NAMALWA (cell line): ENCODE measurements at regions not wholly inside any gene's neighbourhood (a gene's known extent, or its start where the extent isn't known, plus 50 kb on each side); places are given as distances from the start of the nearest gene placed in this dataset.

Experiments
- DNase-seq: peaks from one replicate; pipeline ENCODE4 v3.0.0-alpha.2; 2015; ENCODE audit warnings: low spot score

DNA sequence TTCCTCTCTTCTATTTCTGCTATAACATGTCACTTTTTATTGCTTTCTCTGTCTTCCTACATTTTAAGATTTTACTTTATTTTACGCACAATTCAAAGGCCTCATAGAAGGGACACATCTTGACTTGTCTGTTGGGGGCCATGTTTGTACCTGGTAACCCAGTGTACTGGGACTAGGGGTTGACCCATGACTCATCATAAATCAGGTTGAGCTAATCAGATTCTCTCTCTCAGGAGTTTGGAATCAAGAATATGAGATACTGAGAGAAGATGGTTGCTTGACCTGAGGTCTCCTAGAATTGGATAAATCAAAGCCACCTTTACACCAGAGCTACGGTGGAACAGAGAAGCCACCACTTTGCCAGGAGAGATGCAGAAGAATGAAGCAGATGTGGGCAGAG lies 153.0 kb downstream of the UXS1 start:
- no peak for DNase-seq

DNA sequence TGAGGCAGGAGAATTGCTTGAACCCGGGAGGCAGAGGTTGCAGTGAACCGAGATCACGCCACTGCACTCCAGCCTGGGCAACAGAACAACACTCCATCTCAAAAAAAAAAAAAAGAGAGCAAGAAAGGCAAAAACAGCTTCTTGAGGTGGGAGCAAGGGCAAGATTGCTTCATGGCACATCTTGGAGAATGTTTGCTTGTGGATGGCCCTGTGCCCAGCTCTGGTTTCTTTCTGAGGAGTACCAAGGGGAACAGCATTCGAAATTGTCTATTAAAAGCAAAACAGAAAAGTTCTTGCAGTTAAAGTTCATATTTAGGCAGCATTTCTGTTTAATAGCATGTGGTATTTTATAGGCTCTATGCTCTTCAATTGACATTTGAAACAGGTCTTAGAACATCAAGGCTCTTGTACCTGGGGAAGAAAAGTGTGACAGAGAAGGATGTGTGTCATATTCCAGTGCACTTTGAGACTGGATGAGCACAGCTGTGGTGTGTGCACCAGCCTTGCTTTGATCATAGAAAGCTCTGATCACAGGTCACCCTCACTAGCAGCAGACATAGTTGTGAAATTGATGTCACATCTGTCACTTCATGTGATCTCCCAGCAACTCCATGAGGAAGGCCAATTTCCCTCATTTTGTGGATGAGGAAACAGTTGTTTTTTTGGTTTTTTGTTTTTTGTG lies 154.3 kb downstream of the UXS1 start:
- no peak for DNase-seq

DNA sequence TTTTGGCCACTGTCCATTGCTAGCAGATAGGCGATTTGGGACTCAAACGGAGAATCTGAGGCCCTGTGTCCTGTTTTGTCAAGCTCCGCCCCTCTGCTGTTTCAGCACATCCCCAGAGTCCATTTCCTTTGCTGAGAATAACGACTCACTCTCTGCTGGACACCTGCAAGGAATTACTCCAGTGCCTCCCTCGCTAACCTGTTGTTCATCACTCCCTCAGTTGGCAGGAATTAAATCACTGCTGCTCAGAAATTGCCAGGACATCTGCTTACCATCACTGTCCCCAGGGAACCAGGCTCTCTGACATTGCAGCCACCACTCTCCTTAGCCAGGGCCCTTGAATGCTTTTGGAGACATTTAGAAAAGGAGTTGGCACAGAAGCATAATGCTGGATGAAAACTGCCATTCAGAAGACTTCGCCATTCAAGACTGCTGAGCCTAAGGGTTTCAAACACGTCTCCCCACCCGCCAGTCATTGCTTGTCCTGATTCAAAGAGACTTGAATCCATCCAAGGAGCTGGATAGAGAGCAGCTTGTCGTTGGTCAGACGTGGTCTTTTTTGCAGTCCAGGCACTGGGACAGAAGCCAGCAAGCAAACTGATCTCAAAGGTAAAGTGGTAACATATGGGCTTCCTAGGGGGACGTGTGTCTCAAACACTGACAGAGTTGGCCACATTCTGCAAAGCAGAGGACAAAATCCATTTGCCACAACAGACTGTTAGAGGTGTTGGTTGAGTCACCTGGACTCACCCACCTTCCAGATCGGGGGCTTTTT lies 155.3 kb downstream of the UXS1 start:
- DNase-seq, result no peak

DNA sequence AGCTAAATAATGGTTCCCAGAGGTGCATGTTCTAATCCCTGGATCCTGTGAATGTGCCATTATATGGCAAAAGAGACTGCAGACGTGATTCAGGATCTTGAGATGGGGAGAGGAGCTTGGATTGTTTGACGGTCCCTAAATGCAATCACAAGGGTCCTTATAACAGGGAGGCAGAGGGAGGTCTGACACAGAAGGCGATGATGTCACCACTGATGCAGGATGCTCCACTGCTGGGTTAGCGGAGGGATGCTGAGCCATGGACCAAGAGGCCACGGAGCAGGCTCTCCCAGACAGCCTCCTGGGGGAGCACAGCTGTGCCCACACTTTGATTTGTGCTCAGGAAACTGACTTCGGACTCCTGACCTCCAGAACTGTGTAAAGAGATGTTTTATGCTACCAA lies 156.2 kb downstream of the UXS1 start:
- DNase-seq, result no peak

DNA sequence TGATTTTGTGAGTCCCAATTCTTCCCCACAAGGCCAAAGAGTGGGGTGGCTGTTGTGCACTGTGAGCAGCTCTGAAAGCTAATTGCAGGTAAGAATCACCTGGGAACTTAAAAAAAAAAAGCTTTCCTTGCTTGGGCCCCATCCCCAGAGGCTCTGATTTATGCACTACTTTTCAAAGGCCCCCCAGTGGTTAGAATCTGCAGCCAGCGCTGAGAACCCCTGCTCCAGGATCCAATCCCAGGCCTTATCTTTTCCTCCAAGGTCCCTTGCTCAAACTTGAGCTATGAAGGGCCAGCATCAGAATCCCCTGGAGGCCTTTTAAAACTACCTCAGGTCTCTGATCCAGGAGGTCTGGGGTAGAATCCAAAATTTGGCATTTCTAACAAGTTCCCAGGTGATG lies 156.8 kb downstream of the UXS1 start:
- DNase-seq, result no peak

DNA sequence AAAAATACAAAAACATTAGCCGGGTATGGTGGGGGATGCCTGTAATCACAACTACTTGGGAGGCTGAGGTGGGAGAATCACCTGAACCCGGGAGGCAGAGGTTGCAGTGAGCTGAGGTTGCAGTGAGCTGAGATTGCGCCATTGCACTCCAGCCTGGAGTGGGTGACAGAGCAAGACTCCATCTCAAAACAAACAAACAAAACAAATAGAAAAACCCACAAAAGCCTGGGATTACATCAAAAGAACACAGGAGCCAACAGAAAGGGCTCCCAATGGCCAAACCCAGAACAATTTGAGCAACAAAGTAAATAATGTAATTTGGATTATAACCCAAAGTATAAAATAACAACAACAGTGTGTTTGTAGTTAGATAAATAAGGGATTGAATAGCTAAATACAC lies 159.8 kb downstream of the UXS1 start:
- DNase-seq, result no peak

DNA sequence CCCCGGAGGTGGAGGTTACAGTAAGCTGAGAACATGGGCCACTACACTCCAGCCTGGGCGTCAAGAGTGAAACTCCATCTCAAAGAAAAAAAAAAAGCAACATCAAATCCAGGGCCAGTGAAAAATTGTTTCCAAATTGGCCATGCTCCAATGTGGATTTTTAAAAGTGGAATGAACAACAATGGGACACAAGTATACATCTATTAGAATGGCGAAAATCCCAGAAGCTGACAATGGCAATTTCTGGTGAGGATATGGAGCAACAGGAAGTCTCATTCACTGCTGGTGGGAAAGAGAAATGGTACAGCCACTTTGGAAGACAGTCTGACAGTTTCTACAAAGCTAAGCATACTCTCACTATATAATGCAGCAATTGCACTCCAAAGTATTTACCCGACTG lies 161.4 kb downstream of the UXS1 start:
- no peak for DNase-seq

DNA sequence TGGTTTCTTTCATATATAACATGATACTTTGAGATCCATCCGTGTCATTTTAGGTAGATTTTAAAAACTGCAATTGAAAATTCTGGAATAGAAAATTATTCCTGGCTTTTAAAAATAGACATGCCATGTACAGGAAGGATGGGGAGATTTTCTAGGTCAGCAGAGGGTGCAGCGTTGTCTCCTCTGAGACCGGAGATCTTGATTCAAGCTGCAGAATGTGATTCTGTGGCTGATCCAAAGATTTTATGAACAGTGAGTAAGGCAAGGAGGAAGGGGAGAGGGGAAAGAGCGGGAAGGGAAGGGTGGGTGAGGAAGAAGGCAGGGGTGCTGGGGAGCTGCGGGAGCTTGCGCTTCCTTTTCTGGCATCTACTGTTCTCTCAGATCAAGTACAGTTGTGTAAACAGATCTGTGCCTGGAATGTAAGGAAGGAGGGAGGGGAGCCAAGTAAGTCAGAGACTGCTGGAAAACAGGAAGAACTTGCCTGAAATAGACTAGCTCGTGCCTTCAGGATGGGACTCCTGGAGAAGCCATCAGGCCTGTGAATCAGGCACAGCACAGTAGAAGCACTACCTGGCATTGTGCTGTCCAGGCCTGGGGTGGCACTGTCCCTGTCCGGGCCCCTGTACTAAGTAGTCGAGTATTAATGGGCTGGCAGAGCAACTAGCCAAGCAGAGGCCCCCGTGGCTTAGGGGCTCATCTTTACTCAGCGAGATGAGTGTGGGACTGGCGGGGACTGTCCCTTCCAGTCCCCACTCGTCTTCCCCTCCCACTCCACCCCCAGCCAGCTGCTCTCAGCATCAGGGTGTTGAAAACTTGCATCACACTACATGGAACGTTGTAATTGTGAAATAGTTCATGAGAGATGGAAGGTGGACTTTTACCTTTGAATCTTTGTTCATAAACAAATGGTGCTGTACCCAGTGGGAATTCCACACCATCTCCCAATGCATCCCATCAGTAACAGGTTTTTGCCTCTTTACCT lies 163.5 kb downstream of the UXS1 start:
- no peak for DNase-seq

DNA sequence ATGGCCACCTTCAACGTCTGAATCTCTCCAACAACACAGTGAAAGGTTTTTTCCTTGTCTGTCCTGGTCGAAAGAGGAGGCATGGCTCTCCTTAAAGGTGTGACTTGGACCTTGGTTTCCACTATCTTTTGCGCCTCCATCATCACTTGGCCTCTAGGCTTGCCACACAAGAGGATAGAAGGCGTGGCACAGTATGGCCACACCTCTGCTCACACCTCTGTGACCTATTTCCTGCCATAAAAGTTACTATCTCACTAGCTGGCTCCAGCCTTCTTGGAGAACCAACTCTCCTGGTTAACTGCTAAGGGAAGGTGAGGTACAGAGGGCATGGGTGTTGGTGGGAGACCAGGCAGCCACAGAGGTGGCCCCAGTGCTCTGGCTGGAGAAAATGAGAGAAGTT lies 165.9 kb downstream of the UXS1 start:
- DNase-seq, result no peak

DNA sequence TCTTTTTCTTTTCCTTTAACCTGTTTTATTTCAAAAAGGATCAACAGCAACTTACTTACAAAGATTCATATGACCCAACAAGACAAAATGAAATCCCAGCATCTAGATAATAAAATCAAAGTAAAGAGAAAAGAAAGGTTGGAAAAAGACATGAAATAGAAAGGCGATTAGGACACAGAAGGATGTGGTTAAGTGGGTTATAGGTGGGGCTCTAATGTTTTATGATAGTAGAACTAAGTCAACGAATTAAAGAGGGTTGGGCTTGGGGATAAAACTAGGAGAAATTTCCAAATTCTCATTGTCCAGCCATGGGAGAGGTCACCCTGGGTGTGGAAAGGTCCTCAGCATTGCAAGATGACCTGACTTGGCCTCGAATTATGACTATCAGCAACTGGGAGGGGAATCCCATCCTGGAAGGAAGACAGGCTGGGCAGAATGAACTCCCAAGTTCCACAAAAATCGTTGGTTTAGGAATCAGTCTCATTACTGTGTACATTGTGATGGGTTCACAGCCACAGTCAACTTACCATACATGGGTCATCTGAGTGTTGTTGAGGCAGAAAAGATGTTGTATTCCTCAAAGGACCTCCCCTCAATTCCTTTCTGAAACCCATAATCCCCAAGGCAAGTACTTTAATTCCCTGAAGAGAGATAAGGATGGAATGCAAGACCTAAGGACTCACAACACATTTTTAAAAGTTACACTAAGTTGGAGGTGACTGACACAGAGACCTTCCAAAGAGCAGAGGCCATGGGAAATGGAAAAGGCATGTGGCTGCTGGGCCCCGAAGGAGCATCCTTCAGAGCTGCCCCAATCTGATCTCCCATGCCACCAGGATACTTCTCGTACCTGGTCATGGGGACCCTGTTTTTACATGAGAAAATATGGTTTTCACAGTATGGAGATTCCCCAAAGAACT lies 167.6 kb downstream of the UXS1 start:
- DNase-seq, result no peak

DNA sequence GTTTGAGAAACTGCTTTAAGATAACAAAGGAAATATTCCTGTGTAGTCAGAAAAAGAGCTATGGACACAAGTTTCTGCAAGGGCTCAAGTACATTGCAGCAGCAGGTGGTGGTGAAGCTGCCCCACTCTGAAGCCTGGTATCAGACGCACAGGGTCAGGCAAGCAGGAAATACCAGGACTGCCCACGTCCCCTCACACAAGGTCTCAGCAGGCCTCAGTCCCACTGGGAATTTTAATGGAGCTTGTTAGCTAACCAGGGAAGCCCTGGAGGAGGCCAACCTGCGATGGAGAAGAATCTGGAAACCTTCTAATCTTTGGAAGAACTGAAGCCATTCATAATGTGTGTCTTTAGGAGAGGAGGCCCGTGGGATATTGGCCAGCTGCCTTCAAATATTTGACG lies 168.3 kb downstream of the UXS1 start:
- no peak for DNase-seq

DNA sequence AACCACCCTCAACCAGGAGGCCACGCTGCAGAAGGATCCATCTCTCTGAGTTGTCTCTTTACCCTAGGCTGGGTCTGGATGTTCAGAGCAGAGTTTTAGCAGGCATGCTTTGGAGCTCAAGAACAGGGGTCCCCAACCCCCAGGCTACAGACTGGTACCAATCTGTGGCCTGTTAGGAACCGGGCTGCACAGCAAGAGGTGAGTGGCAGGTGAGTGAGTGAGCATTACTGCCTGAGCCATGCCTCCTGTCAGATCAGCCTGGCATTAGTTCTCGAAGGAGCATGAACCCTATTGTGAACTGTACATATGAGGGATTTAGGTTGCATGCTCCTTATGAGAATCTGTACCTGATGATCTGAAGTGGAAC lies 172.5 kb downstream of the UXS1 start:
- DNase-seq, result no peak

DNA sequence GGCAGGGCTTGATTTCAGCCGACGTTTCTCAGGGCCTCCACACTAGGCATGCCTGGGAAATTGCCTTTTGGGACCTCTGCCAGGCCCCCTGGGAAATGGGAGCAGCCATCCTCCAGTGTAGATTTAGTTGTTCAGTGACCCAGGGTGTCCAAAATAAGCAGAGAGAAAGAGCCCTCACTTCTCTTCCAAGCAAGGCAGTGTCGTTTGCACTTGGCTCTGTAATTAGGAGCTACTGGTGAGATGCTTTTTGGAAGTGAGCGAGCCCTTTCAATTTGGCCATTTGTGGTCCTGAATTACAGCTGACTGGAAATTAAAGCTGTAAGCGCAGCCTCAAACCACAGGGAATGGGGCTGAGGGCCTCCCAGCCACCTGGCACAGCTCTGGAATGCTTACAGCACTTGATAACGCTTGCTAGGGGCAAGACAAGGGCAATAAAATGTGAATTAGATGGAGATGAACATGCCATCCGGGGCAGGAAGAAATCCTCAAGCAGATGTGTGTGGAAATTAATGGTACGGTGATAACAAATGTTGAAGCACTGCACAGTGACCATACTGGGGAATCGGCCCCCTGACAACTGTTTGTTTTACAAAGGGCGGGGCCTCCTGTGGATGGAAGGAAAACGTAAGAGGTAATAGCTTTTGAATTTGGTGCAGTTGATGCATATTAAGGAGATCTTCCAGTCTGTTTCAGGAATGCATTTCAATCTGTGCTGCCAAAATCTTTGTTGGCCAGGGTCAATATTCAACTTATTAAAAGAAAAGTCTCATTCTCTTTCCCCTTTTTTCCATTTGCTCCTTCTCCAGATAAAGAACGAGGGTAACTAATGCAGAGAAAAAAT lies 173.1 kb downstream of the UXS1 start:
- no peak for DNase-seq

DNA sequence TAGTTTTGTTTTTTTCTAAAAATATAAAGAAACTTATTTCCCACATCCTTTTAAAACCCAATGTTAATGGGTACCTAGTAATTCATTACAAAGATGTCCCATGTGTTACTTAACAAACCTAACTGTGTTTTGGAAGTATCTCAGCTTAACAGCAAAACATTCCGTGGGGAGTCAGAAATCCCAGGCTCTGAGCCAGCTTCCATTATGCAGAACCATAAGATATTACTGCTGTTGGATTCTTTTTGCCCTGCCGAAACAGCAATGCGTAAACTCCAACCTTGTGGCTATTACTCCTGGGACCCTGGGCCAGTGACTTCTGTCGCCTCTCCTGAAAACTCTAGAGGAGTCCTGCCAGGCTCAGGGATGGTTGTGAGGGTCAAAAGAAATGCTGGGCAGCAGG lies 174.1 kb downstream of the UXS1 start:
- no peak for DNase-seq

DNA sequence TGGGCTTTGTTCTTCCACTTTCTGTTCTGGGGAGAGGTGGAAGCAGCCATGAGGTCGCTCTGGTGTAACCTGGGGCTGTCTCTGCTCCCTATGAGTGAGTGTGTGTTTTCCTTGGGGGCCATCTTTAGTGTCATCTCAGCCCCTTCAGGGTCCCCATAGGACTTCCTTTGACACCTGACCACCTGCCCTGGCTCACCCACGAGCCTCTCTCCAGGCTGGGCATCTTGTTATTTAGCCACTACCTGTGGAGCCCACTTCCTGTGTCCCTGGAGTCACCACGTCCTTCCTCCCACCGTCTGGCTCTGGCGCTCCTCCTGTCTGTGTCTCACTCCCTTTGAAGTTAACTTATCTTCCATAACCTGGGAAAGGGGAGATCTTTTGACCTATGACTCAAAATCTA lies 176.0 kb downstream of the UXS1 start:
- DNase-seq, result no peak

DNA sequence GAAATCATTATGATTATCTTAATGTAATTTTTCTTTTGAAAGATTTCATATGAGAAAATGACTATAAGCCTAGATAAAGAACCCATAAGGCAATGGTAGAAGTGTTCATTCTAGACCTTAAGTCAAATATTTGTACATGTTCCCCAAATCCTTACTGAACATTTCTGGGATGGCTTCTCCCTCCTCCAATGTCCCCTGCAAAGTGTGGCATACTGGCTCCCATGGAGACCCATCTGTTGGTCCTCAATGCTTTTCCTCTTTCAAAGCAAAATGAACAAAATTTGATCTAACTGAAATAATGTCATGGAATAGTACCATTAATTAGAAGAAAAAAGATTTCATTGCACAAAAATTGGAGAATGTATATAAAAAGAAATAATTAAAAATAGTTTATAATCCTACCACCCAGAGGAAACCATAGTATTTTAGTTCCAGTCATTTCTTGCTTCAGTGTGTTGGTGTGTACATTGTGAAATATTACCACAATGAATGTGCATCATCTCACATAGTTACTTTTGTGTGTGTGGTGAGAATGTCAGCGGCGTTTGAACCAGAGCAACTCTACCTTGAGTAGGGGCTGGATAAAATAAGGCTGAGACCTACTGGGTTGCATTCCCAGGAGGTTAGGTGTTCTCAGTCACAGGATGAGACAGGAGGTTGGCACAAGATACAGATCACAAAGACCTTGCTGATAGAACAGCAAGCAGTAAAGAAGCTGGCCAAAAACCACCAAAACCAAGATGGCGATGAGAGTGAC lies 181.3 kb downstream of the UXS1 start:
- DNase-seq, result no peak

DNA sequence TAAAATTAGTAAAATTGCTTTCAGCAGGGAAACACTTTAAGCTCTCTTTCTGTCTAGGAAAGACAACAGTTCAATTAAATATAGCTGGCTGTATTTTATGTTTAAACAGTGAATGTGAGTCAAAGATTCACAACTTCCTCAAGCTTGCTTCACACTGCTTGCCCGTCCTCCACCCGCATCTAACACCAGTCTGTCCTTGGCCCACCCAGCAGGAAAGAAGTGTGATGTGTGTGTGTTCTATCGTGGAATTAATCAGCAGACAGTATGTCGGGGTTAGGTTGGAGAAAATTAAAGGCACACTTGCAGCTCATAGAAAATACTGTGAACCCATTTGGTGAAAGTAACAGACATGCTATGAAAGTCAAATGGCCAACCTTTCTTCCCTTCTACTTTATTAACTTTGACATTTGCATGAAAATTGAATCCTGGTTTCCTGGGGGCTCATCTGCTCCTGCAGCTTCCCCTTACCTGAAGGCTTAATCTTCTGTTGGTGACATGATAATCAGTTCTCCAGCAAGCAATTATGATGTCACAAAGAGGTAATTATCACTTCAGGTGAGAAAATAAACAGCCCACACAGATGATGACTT lies 182.0 kb downstream of the UXS1 start:
- no peak for DNase-seq

DNA sequence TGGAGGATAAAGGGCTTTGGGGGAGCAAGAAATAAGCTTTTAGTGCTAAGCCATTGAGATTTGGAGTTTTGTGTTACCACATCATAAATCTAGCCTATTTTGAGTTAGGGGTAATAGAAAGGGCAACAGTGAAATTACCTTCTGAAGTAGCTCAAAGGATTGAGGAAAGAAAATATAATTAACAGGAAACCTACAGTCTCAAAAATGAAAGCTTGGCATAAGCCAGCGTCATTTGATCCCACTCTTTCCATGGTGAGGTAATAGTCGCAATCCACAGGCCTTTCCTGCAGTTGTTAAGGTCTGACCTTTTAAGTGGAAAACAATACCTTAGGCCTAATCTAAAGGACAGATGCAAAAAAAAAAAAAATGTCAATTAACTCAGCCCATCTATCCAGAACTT lies 182.7 kb downstream of the UXS1 start:
- DNase-seq, result no peak

DNA sequence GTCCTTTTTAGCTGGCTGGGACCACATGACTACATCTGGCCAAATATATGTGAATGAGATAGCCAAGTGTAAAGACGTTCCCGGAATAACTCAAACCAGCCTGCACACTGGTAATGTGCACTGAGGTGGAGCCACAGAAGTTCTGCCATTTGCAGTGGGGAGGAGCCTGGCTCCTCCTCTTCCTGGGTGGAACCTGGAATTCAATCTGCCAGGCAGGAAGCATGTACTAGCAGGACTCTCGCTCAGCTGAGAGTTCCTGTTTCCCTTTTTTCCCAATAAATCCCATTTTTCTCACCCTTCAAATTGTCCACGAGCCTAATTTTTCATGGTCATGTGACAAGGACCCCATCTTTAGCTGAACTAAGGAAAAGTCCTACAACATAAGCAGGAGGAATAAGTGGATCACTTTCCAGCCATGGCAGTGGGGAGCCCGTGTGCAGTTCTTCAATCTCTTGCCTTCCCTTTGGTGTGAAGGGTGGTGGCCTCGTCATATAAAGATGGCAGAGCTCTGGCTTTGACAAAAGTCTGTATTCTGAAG lies 183.2 kb downstream of the UXS1 start:
- DNase-seq, result no peak
